ENCODE measurements at regions not wholly inside any gene's neighbourhood (a gene's known extent, or its start where the extent isn't known, plus 50 kb on each side); places are given as distances from the start of the nearest gene placed in this dataset.
"Not testable (repeated sequence)": the region's sequence is repeated elsewhere in the genome, so short reads cannot be mapped to it uniquely, and the experiment has no call there.

DNA sequence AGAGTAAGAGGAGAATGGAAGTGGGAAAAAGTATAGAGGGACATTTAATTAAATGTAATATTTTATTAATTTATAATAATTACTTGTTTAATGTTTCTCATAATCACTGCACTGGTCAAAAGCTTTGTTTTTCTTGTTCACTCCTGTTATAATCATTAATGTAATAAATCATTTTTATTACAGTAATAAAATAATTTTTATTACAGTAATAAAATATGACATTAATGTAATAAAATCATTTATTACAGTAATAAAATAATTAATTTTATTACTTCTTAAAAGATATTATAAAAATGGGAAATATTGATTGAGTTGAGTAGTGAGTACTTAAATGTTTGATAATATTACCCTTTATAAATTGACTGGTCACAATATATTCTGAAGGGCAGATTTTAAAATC, 181.1 kb upstream of the SOX2 start:
- no peak for DNase-seq

GRCh38 chr3:181521831-181522230, 189.9 kb upstream of the SOX2 start:
- DNase-seq, result no peak

DNA sequence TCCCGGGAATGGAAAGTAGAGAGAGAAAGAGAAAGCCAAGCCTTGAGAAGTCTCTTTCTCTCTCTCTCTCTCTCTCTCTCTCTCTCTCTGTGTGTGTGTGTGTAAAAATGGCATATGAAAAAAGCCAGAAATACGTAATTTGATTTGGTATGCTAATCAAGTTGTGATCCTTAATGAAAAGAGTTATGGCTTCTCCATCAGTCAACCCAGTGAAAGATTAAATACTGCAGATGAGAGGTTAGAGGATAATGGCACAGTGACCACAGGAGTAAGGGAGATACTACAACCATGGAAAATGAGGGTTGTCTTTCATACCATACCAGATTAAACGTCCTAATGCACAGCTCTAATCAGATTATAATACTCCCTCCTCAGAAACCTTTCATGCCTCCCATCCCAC, 193.5 kb upstream of the SOX2 start:
- no peak for DNase-seq

DNA sequence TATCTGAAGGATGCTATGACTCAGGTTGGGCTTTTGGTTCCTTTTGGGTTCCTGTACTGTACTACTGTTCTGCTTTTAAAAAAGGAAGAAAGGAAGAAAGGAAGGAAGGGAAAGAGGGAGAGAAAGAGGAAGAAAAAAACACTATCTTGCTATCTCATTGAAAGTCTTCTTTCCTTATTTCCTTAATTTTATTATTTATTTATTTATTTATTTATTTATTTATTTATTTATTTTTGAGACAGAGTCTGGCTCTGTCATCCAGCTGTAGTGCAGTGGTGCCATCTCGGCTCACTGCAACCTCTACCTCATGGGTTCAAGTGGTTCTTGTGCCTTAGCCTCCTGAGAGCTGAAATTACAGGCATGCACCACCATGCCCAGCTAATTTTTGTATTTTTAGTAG, 198.9 kb upstream of the SOX2 start:
- no peak for DNase-seq

GRCh38 chr3:181510500-181510899, 201.2 kb upstream of the SOX2 start:
- no peak for DNase-seq

GRCh38 chr3:181497358-181497757, 214.4 kb upstream of the SOX2 start:
- DNase-seq, result no peak

- DNase-seq, result peak; percentile 80
These were observed 218.3 kb upstream of the SOX2 start for GRCh38 chr3:181493423-181493822.

- no peak for DNase-seq
These were observed 223.2 kb upstream of the SOX2 start for GRCh38 chr3:181488536-181488935.

DNA sequence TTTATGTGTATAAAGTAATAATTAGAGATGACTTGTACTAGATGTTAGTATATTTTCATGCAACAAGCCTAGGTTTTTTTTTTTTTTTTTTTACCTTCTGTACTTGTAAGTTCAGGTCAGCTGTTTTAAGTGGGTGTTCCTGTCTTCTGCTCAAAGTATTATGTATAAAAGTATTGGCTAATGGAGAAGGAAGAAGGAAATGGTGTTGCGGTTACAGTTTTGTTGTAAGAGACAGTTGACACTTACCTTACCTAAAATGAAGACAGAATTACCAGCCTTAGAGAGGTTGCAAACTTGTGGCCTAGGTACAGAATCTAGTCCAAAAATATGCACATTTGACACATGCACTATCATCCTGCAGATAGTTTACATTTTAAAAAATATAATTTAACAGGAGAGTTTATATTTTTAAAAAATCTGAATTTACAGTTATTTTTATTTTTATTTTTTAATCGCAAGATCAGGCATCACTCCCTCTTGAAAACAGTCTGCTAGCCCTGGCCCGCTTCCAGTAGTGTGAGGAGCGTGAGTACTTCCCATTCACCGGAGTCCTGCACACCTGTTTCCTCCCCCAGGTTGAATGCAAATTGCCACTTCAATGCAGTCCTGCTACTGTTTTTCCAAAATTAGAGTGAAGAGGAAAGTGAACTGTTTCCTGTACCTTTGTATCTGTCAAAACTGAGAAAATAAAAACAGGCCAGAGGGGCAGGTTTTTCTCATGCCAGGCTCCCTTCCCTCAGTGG, 224.3 kb upstream of the SOX2 start:
- no peak for DNase-seq

- no peak for DNase-seq
These were observed 225.4 kb upstream of the SOX2 start for GRCh38 chr3:181486141-181486885.

- DNase-seq, result no peak
These were observed 227.7 kb upstream of the SOX2 start for GRCh38 chr3:181484026-181484425.

- DNase-seq, result not testable (repeated sequence)
These were observed 236.6 kb upstream of the SOX2 start for GRCh38 chr3:181475146-181475545.

GRCh38 chr3:181470349-181470748, 241.4 kb upstream of the SOX2 start:
- no peak for DNase-seq

DNA sequence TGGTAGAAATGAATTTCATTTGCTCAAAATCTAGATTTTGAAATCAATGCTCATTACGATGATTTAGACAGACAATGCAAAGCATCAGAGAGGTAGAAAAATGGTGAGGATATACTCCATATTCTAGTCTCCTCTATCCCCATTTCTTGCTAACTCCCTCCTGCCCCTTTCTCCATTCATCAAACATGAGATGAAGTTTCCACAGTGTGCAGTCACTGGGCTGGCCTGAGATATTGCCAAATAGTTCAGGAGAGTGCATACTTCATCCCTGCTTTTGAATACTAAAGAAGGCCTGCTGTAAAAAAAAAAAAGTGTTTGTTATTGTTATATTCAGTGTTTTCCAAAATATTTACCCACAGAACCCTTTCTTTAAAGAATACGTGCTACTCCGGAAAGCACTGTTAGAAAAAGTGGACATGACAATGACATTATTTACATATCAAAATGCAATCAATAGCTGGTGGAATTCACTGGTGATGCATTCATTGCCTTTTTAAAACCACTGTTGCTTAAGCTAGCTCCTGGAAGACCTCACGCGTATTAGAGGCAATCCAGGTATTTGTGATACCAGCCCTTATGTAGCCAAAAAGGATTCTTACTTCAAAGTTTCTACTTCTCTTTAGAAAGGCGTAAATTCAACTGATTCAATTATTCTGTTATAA, 247.6 kb upstream of the SOX2 start:
- DNase-seq, result no peak

- no peak for DNase-seq
These were observed 250.3 kb upstream of the SOX2 start for GRCh38 chr3:181461381-181461780.

DNA sequence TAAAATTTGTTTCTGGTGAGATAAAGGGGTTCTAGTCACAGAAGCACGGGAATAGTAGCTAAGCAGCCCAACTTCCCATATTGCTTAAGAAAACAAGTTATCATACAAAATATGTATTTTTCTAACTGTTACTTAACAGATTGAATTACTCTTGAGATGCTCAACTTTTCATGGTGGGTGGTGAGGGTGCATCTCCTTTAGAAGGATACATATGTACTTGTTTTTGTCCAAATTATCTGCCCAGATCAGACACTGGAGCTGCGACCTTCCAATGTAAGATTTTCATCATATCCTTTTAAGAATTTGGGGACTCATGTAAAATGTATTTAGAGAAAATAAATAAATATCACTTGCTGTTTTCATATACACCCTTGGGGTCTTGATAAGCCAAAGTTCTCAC, 252.2 kb upstream of the SOX2 start:
- DNase-seq, result no peak

DNA sequence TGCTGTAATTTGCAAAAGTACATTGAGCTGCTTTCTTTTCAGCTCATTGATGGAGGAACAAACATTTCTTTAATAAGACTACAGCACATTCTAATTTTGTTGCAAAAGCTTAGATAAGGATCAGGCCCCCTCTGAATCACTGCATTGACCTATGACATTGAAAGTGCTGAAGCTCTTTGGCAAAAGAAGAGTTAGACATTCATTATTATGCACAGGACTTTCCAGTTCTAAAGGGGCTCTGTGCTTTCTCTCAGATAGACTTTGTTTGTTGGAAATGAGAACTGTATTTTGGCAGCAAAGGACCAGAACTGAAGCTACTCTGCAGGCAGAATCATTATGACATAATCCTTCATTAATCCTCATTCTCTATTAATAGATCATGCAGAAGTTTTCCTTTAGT, 252.9 kb upstream of the SOX2 start:
- no peak for DNase-seq

GRCh38 chr3:181457756-181458155, 254.0 kb upstream of the SOX2 start:
- DNase-seq, result no peak

- DNase-seq, result no peak
These were observed 254.5 kb upstream of the SOX2 start for GRCh38 chr3:181457190-181457589.

DNA sequence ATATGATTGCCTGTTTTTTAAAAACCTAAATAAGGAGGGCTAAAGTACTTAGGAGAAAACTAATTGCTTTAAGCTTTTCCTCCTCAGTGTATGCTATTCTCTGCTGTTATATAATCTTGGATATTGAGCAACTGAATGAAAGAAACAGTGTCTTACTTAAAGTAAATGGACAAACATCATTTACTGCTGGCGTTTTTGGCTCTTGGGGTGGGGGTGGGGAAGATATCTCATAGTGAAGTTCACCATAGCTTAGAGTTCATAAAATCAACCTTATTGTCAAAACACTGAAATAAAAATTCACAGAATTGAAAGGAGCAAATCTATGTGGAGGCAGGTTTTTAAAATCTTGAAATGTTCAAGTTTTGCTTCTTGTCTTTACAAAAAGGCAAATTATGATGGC, 256.4 kb upstream of the SOX2 start:
- DNase-seq, result no peak

DNA sequence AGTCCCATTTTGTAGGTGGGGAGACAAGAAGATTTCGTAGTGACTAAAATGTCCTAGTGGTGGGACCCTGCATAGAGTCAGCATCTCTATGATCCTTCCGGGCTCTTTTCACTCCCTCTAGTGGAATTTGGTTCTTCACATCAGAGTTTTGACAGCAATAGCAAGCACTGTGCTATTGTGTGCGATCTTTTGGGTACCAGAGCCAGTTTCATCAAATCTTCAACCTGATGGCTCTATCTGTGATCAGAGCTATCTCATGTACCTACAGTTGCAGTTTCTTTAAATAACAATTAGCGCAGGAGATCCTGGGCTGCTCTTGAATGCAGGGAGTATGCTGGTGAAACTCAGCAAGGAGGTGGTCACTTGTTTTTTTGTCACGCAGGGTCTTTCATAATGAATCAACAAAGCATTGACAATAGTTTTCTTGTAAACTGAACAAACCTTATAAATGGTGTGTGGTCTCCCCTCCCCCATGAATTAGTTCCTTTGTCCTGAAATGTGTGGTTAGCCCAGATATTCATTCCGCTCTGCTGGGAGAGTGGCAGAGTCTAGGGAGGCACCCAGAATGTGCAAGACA, 257.2 kb upstream of the SOX2 start:
- DNase-seq, result no peak

GRCh38 chr3:181446741-181447140, 265.0 kb upstream of the SOX2 start:
- DNase-seq, result no peak

GRCh38 chr3:181442066-181442465, 269.7 kb upstream of the SOX2 start:
- no peak for DNase-seq

GRCh38 chr3:181432992-181433391, 278.7 kb upstream of the SOX2 start:
- no peak for DNase-seq

All from HCEC 1CT (cell line).